ENCODE measurements at regions not wholly inside any gene's neighbourhood (a gene's known extent, or its start where the extent isn't known, plus 50 kb on each side); places are given as distances from the start of the nearest gene placed in this dataset.

GRCh38 chr2:221642447-221642846 is 70.3 kb upstream of the EPHA4 start:
- Histone ChIP-seq H3K4me1 (no peaks in the 10 kb centered on the region), H3K36me3 (no peaks in the 10 kb centered on the region), H3K9me3 (no peaks in the 10 kb centered on the region), H3K4me3 (no peak overlapping the region), H3K27ac (no peak overlapping the region), H3K27me3 (no peaks in the 10 kb centered on the region)
- TF ChIP-seq POLR2A (IDR thresholded peaks at IDR 0.05), result no peak
- TF ChIP-seq POLR2AphosphoS5 (IDR thresholded peaks at IDR 0.05; ENCODE audit: insufficient read depth in 1 of 2, low read depth in 1 of 2), result no peak
- no peak for TF ChIP-seq CTCF (IDR thresholded peaks at IDR 0.05)
- intact Hi-C loops (cut with DNase I), result no loop called here
- DNase-seq (ENCODE audit: extremely low spot score in 2 of 2), result no peak

- no peak overlapping the region for H3K4me3 ChIP-seq
- H3K27ac ChIP-seq, result no peak overlapping the region
- TF ChIP-seq CTCF (IDR thresholded peaks at IDR 0.05) (no peak), POLR2A (IDR thresholded peaks at IDR 0.05) (no peak), POLR2AphosphoS5 (IDR thresholded peaks at IDR 0.05; ENCODE audit: insufficient read depth in 1 of 2, low read depth in 1 of 2) (no peak)
- no peak for DNase-seq (ENCODE audit: extremely low spot score in 2 of 2)
- no peaks in the 10 kb centered on the region for H3K27me3 ChIP-seq
- H3K36me3 ChIP-seq, result no peaks in the 10 kb centered on the region
- intact Hi-C loops (cut with DNase I), result no loop called here
- H3K9me3 ChIP-seq, result no peaks in the 10 kb centered on the region
- no peaks in the 10 kb centered on the region for H3K4me1 ChIP-seq
Measured at GRCh38 chr2:221641181-221641871, 69.2 kb upstream of the EPHA4 start.

- no peak overlapping the region for H3K27ac ChIP-seq
- intact Hi-C loops (cut with DNase I), result no loop called here
- H3K36me3 ChIP-seq, result no peaks in the 10 kb centered on the region
Measured at GRCh38 chr2:221640686-221641085, 68.6 kb upstream of the EPHA4 start.

GRCh38 chr2:221637851-221638250 is 65.7 kb upstream of the EPHA4 start:
- Histone ChIP-seq H3K9me3 (no peaks in the 10 kb centered on the region), H3K36me3 (no peaks in the 10 kb centered on the region), H3K27me3 (no peaks in the 10 kb centered on the region), H3K27ac (no peak overlapping the region), H3K4me1 (no peaks in the 10 kb centered on the region), H3K4me3 (no peak overlapping the region)
- no peak for DNase-seq (ENCODE audit: extremely low spot score in 2 of 2)
- intact Hi-C loops (cut with DNase I), result no loop called here
- TF ChIP-seq POLR2AphosphoS5 (IDR thresholded peaks at IDR 0.05; ENCODE audit: insufficient read depth in 1 of 2, low read depth in 1 of 2) (no peak), CTCF (IDR thresholded peaks at IDR 0.05) (no peak), POLR2A (IDR thresholded peaks at IDR 0.05) (no peak)

More at GRCh38 chr2:221640686-221641085, 68.6 kb upstream of the EPHA4 start:
- Histone ChIP-seq H3K9me3 (no peaks in the 10 kb centered on the region), H3K27me3 (no peaks in the 10 kb centered on the region), H3K4me3 (no peak overlapping the region), H3K4me1 (no peaks in the 10 kb centered on the region)
- TF ChIP-seq POLR2AphosphoS5 (IDR thresholded peaks at IDR 0.05; ENCODE audit: insufficient read depth in 1 of 2, low read depth in 1 of 2) (no peak), POLR2A (IDR thresholded peaks at IDR 0.05) (no peak), CTCF (IDR thresholded peaks at IDR 0.05) (no peak)
- no peak for DNase-seq (ENCODE audit: extremely low spot score in 2 of 2)

- H3K27ac ChIP-seq, result no peak overlapping the region
- no peaks in the 10 kb centered on the region for H3K36me3 ChIP-seq
- no peaks in the 10 kb centered on the region for H3K27me3 ChIP-seq
- DNase-seq (ENCODE audit: extremely low spot score in 2 of 2), result no peak
- TF ChIP-seq CTCF (IDR thresholded peaks at IDR 0.05) (no peak), POLR2AphosphoS5 (IDR thresholded peaks at IDR 0.05; ENCODE audit: insufficient read depth in 1 of 2, low read depth in 1 of 2) (no peak), POLR2A (IDR thresholded peaks at IDR 0.05) (no peak)
- H3K4me3 ChIP-seq, result no peak overlapping the region
- no peaks in the 10 kb centered on the region for H3K9me3 ChIP-seq
- intact Hi-C loops (cut with DNase I), result no loop called here
- no peaks in the 10 kb centered on the region for H3K4me1 ChIP-seq
Measured at GRCh38 chr2:221635949-221636348, 63.8 kb upstream of the EPHA4 start.

Data from vagina (tissue), 2 donors.